Neural cell (in vitro differentiated cells): ENCODE measurements at regions not wholly inside any gene's neighbourhood (a gene's known extent, or its start where the extent isn't known, plus 50 kb on each side); places are given as distances from the start of the nearest gene placed in this dataset.

Experiments
- H2AFZ ChIP-seq: fragments of 200-600, 300-800 bp; sonication (generic), shearing (Covaris generic); 2 replicates; pipeline ENCODE4 v1.6.0; 2014; ENCODE audit warnings: low read depth, mild to moderate bottlenecking, antibody characterized with exemption, low read length, moderate library complexity
- H3F3A ChIP-seq: fragments of 200-600 bp; shearing (Covaris generic); 2 replicates; pipeline ENCODE4 v1.6.1; 2016; ENCODE audit warnings: mild to moderate bottlenecking, moderate library complexity, mixed read lengths, antibody characterized with exemption, low read length; ENCODE audit not compliant: insufficient read depth, poor library complexity, severe bottlenecking
- H3K27ac ChIP-seq: fragments of 200-600, 300-800 bp; sonication (generic), shearing (Covaris generic); 2 replicates; pipeline ENCODE4 v1.5.1; 2014; ENCODE audit warnings: mild to moderate bottlenecking, low read length, moderate library complexity
- H3K27me3 ChIP-seq: fragments of 300-800, 200-600 bp; sonication (generic), shearing (Covaris generic); 2 replicates; pipeline ENCODE4 v1.6.0; 2014; ENCODE audit warnings: mild to moderate bottlenecking, low read depth, low read length, moderate library complexity; ENCODE audit not compliant: insufficient read depth
- H3K36me3 ChIP-seq: fragments of 300-800, 200-600 bp; sonication (generic), shearing (Covaris generic); 2 replicates; pipeline ENCODE4 v1.5.1; 2014; ENCODE audit warnings: mild to moderate bottlenecking, antibody characterized with exemption, low read length, moderate library complexity; ENCODE audit not compliant: insufficient read depth
- H3K4me2 ChIP-seq: fragments of 300-800, 200-600 bp; sonication (generic), shearing (Covaris generic); 2 replicates; pipeline ENCODE4 v1.6.0; 2014; ENCODE audit warnings: mild to moderate bottlenecking, low read length
- H3K4me3 ChIP-seq: fragments of 300-800, 200-600 bp; sonication (generic), shearing (Covaris generic); 2 replicates; pipeline ENCODE4 v1.5.1; 2014; ENCODE audit warnings: mild to moderate bottlenecking, low read length, moderate library complexity
- H3K79me2 ChIP-seq: fragments of 200-600 bp; shearing (Covaris generic); replicated peaks from 2 replicates; pipeline ENCODE4 v1.6.0; 2014; ENCODE audit warnings: mild to moderate bottlenecking, low read length, moderate library complexity; ENCODE audit not compliant: insufficient read depth
- H3K9ac ChIP-seq: fragments of 300-800, 200-600 bp; sonication (generic), shearing (Covaris generic); 2 replicates; pipeline ENCODE4 v1.6.1; 2016; ENCODE audit warnings: mild to moderate bottlenecking, low read length, mixed read lengths
- H3K9me2 ChIP-seq: fragments of 200-600 bp; shearing (Covaris generic); 2 replicates; pipeline ENCODE4 v1.6.1; 2016; ENCODE audit warnings: mild to moderate bottlenecking, low read length, mixed read lengths; ENCODE audit not compliant: insufficient read depth
- H3K9me3 ChIP-seq: fragments of 200-600, 300-800 bp; sonication (generic), shearing (Covaris generic); 2 replicates; pipeline ENCODE4 v1.6.1; 2016; ENCODE audit warnings: mild to moderate bottlenecking, mixed run types, low read length, moderate library complexity, mixed read lengths
- H4K20me1 ChIP-seq: fragments of 200-600 bp; shearing (Covaris generic); 2 replicates; pipeline ENCODE4 v1.6.1; 2016; ENCODE audit warnings: mild to moderate bottlenecking, mixed run types; ENCODE audit not compliant: insufficient read depth
- EP300 ChIP-seq: fragments of 450-650 bp; conservative IDR thresholded peaks from 2 replicates; pipeline ENCODE4 v1.6.1; 2014; ENCODE audit warnings: antibody characterized with exemption, mild to moderate bottlenecking, moderate library complexity; ENCODE audit not compliant: poor library complexity, severe bottlenecking
- EZH2 ChIP-seq: fragments of 200-600, 300-800 bp; shearing (Covaris generic), sonication (generic); IDR thresholded peaks from 2 replicates; pipeline ENCODE4 v1.6.1; 2014; ENCODE audit warnings: antibody characterized with exemption, low read length, borderline replicate concordance, mild to moderate bottlenecking; ENCODE audit not compliant: insufficient read depth, poor library complexity, severe bottlenecking
- MXI1 ChIP-seq: fragments of 450-650 bp; conservative IDR thresholded peaks from 2 replicates; pipeline ENCODE4 v1.6.1; 2014; ENCODE audit warnings: antibody characterized with exemption, mild to moderate bottlenecking; ENCODE audit not compliant: poor library complexity, severe bottlenecking
- POLR2AphosphoS5 ChIP-seq: IDR thresholded peaks from 2 replicates; pipeline ENCODE4 v1.6.1; 2012
- RAD21 ChIP-seq: fragments of 450-650 bp; conservative IDR thresholded peaks from 2 replicates; pipeline ENCODE4 v1.6.1; 2014; ENCODE audit warnings: antibody characterized with exemption, mild to moderate bottlenecking, moderate library complexity
- SMC3 ChIP-seq: fragments of 450-650 bp; conservative IDR thresholded peaks from 2 replicates; pipeline ENCODE4 v1.6.1; 2014; ENCODE audit warnings: antibody characterized with exemption, mild to moderate bottlenecking, moderate library complexity; ENCODE audit not compliant: poor library complexity
- TAF1 ChIP-seq: IDR thresholded peaks from 2 replicates; pipeline ENCODE4 v1.6.1; 2012; ENCODE audit warnings: low read depth
- TF ChIP-seq, protein P1 (sequence below): fragments of 450-650 bp; IDR thresholded peaks from 2 replicates; pipeline ENCODE4 v1.5.1; 2014; ENCODE audit warnings: antibody characterized with exemption, mild to moderate bottlenecking, moderate library complexity; ENCODE audit not compliant: poor library complexity, severe bottlenecking
- TF ChIP-seq, protein P2 (sequence below): IDR thresholded peaks from 2 replicates; pipeline ENCODE4 v1.6.1; 2012; ENCODE audit warnings: borderline replicate concordance

DNA sequence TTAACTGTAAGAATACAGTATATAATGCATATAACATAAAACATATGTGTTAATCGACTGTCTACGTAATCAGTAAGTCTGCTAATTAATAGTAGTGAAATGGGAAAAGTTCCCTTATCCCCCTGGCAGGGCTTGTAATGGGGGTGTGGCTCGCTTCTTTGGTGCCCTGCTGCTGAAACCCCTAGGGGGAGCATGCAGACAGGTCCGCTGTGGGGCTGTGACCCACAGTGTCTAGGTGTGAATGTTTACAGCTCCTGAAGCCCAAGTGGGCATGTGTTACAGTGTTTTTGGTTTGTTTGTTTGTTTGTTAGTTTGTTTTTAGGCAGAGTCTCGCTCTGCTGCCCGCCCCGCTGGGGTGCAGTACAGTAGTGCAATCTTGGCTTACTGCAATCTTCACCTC, 495.7 kb downstream of the SHISA9 start:
- no peak overlapping the region for H3K4me3 ChIP-seq
- no peaks in the 10 kb centered on the region for H3F3A ChIP-seq
- H4K20me1 ChIP-seq: no peaks in the 10 kb centered on the region
- no peak overlapping the region for H3K9ac ChIP-seq
- H3K4me2 ChIP-seq: no peak overlapping the region
- no peaks in the 10 kb centered on the region for H3K9me3 ChIP-seq
- no peaks in the 10 kb centered on the region for H3K36me3 ChIP-seq
- H3K79me2 ChIP-seq: no peaks in the 10 kb centered on the region
- no peaks in the 10 kb centered on the region for H3K9me2 ChIP-seq
- no peak overlapping the region for H3K27ac ChIP-seq
- no peak overlapping the region for H2AFZ ChIP-seq
- no peak for TF ChIP-seq EZH2
- TF ChIP-seq, protein P1, sequence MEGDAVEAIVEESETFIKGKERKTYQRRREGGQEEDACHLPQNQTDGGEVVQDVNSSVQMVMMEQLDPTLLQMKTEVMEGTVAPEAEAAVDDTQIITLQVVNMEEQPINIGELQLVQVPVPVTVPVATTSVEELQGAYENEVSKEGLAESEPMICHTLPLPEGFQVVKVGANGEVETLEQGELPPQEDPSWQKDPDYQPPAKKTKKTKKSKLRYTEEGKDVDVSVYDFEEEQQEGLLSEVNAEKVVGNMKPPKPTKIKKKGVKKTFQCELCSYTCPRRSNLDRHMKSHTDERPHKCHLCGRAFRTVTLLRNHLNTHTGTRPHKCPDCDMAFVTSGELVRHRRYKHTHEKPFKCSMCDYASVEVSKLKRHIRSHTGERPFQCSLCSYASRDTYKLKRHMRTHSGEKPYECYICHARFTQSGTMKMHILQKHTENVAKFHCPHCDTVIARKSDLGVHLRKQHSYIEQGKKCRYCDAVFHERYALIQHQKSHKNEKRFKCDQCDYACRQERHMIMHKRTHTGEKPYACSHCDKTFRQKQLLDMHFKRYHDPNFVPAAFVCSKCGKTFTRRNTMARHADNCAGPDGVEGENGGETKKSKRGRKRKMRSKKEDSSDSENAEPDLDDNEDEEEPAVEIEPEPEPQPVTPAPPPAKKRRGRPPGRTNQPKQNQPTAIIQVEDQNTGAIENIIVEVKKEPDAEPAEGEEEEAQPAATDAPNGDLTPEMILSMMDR: no peak
- TF ChIP-seq, protein P2, sequence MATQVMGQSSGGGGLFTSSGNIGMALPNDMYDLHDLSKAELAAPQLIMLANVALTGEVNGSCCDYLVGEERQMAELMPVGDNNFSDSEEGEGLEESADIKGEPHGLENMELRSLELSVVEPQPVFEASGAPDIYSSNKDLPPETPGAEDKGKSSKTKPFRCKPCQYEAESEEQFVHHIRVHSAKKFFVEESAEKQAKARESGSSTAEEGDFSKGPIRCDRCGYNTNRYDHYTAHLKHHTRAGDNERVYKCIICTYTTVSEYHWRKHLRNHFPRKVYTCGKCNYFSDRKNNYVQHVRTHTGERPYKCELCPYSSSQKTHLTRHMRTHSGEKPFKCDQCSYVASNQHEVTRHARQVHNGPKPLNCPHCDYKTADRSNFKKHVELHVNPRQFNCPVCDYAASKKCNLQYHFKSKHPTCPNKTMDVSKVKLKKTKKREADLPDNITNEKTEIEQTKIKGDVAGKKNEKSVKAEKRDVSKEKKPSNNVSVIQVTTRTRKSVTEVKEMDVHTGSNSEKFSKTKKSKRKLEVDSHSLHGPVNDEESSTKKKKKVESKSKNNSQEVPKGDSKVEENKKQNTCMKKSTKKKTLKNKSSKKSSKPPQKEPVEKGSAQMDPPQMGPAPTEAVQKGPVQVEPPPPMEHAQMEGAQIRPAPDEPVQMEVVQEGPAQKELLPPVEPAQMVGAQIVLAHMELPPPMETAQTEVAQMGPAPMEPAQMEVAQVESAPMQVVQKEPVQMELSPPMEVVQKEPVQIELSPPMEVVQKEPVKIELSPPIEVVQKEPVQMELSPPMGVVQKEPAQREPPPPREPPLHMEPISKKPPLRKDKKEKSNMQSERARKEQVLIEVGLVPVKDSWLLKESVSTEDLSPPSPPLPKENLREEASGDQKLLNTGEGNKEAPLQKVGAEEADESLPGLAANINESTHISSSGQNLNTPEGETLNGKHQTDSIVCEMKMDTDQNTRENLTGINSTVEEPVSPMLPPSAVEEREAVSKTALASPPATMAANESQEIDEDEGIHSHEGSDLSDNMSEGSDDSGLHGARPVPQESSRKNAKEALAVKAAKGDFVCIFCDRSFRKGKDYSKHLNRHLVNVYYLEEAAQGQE: no peak
- TF ChIP-seq TAF1: no peak
- no peak for TF ChIP-seq RAD21
- TF ChIP-seq SMC3: no peak
- no peak for TF ChIP-seq POLR2AphosphoS5
- TF ChIP-seq MXI1: no peak
- TF ChIP-seq EP300: no peak
- no peaks in the 10 kb centered on the region for H3K27me3 ChIP-seq

DNA sequence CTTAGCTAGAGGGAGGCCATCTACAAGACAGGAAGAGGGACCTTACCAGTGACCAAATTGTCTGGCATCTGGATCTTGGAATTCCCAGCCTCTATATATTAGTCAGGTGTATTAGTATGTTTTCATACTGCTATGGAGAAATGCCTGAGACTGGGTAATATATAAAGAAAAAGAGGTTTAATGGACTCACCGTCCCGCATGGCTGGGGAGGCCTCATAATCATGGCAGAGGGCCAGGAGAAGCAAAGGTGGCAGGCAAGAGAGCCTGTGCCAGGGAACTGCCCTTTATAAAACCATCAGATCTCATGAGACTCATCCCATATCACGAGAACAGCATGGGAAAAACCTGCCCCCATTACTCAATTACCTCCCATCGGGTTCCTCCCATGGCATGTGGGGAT, 500.2 kb downstream of the SHISA9 start:
- Histone ChIP-seq H3K36me3 (no peaks in the 10 kb centered on the region), H3K4me2 (no peak overlapping the region), H3K27ac (no peak overlapping the region), H3K9ac (no peak overlapping the region), H3K27me3 (no peaks in the 10 kb centered on the region), H3F3A (no peaks in the 10 kb centered on the region), H3K9me2 (no peaks in the 10 kb centered on the region), H2AFZ (no peak overlapping the region), H4K20me1 (no peaks in the 10 kb centered on the region), H3K4me3 (no peak overlapping the region), H3K79me2 (no peaks in the 10 kb centered on the region), H3K9me3 (no peaks in the 10 kb centered on the region)
- TF ChIP-seq SMC3 (no peak), TAF1 (no peak), POLR2AphosphoS5 (no peak), EP300 (no peak), EZH2 (no peak), RAD21 (no peak), MXI1 (no peak)
- TF ChIP-seq, protein P1: no peak
- TF ChIP-seq, protein P2: no peak
